HG03064 (cell line): ENCODE measurements at regions not wholly inside any gene's neighbourhood (a gene's known extent, or its start where the extent isn't known, plus 50 kb on each side); places are given as distances from the start of the nearest gene placed in this dataset.
"Not testable (repeated sequence)": the region's sequence is repeated elsewhere in the genome, so short reads cannot be mapped to it uniquely, and the experiment has no call there.

ENCODE experiments used
- ATAC-seq: cut with Tn5 transposase; IDR thresholded peaks from one replicate; pipeline ENCODE4 v1.9.1; 2021; ENCODE audit warnings: low read depth; ENCODE audit not compliant: unreplicated experiment

DNA sequence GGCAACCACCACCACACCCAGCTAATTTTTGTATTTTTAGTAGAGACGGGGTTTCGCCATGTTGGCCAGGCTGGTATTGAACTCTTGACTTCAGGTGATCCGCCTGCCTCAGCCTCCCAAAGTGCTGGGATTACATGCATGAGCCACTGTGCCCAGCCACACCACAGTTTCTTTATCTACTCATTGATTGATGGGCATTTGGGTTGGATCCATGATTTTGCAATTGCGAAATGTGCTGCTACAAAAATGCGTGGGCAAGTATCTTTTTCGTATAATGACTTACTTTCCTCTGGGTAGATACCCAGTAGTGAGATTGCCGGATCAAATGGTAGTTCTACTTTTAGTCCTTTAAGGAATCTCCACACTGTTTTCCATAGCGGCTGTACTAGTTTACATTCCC is 204.7 kb downstream of the ALDH8A1 start:
- ATAC-seq = not testable (repeated sequence)

DNA sequence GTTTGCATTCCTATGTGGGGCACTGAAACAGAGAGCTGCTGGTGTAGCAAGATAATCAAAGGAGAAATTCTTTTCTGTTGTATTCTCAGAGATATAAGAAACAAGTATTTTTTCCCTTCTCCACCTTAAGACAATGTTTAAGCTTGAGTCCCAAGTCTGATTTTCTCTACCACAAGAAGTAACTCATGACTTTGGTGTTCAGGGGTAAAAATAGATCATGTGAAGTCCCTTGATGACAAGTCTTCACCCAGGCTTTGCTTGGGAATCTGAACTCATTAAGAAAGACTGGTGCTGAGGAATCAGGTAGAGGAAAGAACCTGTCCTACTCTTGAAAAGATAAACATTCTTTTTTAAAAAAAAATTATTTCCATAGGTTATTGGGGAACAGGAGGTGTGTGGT is 205.6 kb downstream of the ALDH8A1 start:
- no peak for ATAC-seq

DNA sequence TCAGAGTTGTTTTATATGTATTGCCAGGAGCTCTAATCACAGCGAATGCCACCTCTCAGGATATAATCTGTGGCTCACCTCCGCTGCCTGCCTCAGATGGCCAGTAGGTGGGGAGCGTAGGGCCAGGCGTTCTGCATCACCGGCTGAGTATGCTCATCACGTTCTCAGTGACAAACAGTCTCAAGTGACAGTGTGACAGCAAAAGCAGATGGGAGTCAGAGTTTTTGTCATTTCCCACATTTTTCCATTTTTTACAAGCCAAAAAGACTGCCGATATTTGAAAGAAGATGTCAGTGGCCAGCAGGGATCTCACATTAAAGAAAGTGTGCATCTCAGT is 208.7 kb downstream of the ALDH8A1 start:
- no peak for ATAC-seq

DNA sequence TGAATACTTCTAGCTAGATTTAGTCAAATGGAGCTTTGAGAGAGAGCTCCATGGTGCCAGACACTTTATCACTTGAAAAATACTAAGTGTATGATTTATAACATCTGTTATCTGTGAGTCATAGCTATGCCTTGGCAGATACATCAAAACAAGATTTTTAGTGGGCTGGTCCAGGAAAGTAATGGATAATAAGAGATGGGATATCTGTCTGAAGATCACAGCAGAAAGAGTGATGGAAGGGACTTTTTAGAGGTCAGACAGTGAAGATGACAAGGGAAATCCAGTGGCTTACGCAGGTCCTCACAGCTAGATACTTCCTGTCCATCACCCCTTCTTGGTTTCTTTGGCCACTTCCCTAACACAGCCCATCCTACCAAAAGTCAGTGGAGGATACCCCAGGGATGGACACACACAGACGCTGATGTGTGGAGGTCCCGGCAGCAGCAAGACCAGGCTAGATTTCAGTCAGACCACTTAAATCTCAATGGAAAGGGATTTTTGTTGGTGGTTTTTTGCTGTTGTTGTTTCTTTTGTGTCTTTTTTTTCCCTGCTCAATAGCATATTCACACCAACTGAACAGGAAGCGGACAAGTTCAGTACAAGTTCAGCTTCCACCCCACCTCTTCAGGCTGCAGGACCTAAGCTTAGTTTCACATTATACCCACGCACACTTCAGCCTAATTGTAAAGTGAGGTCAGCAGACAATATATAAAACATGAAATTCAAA is 209.3 kb downstream of the ALDH8A1 start:
- no peak for ATAC-seq

DNA sequence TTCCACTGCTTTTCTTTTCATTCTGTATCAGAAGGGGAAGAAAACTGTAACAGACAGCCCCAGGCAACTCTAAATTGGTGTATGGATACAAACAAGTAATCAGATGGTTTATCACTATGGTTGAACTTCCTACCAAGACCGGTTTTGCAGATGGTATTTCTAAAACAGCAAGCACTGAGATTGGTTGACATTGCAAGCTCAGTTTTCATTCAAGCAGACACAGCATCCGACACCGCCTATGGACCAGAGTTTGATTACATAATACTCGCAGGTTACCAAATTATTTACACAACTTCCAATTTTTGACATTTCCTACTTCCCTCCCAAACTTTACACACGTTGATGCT is 209.9 kb downstream of the ALDH8A1 start:
- no peak for ATAC-seq

DNA sequence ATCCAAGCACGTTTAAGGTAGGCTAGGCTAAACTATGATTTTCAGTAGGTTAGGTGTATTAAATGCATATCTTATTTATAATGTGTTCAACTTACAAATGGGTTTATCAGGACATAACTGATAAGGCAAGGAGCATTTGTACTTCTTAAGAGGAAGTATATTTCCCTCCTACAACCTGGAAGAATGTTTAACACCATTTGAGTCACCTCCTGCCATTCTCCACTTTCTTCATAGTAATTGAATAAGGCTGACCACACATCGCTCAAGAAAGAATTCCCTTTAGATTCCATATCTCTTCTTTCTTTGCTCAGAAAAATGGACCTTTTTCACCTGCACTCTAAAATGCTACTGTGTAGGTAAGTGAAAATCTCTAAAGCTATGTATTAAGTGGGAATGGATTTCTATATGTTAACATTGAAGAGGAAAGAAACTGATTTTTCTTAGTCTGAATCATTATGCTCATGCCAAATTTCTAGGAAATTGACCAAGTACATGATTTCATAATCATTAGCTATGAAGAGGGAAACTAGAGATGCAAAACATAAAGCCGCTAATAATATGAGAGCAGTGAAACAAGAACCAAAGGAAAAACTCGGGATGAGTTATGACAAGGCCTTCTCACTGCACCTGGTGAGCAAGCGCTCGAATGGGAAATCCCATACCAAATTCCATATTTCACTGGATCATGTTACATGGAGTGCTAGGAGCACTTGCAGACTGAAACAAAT is 210.4 kb downstream of the ALDH8A1 start:
- ATAC-seq = no peak

DNA sequence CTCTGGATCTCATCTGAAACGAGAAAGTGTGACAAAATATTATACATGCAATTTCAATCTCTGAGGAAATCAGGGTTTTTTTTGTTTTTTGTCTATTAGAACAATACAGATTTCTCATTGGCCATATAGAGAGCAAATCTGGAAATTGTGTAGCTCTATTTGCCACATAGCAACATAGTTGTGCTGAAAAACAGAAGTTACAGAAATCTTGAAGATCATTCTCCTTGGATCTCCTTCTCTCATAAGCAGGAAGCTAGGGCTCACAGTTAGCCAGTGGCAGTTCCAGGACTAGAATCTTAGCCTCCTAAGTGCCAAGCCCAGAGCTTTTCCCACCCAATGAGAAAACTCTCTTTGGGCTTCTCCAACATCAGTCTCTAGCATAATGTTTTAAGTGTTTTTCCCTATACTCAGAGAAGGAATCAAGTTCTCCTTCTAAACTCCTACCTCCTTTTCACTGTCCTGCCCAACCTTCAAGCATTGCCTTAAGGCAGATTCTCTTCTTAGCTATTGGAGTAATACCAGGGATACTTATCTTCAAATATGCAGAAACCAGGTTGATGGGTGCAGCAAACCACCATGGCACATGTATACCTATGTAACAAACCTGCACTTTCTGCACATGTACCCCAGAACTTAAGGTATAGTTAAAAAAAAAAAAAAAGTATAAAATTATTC is 211.6 kb downstream of the ALDH8A1 start:
- no peak for ATAC-seq

DNA sequence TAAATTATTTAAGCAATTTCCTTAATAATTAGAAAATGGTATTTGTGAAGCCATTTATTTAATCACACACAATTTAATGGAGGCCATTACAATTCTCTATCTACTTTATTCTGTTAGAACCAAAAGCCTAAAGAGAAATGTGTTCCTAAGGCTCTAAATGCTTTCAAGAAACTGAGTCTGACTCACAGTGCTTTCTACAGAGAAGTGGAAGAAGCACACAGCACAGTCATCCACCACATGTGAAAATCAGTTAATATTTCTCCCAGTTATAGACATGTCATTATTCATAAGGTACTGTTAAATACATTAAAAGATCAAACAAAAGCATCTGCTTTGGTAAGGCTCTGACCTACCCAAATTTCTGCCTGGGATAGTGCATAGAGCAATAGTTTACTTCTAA is 214.4 kb downstream of the ALDH8A1 start:
- no peak for ATAC-seq

DNA sequence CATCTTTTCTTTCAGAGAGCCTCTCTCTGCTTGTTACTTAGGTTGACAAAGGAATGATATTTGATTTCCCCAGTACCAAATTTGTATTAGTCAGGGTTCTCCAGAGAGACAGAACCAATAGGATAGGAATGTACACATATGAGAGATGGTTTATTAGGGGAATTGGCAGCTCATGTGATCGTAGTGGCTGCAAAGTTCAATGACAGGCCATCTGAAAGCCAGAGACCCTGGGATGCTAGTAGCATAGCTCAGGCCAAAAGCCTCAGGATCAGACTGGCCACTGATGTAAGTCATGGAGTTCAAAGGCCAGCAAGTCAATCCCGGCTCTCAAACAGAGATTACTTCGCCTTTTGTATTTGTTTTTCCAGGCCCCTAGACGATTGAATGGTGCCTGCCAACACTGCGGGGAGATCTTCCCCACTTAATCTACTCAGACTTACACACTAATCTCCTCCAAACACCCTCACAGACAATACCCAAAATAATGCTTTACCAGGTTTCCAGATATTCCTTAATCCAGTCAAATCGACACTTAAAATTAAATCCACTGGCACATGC is 215.5 kb downstream of the ALDH8A1 start:
- ATAC-seq = no peak

DNA sequence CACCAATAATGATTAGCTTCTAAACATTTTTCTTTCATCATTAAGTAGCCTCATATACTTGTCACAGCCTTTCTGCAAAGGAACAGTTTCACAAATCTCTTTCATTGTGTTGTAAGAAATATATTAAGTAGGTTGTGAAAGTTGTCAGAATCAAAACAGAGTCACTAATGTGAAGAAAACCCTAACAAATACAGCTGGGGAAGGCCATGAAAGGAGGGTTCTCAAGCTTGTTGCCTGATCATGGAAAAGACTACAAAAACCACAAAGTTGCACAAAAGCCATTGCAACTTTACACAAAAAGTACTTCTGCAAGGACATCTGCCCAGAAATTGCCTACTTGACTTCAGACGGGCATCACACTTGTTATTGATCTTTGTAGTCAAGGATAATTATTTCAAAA is 216.1 kb downstream of the ALDH8A1 start:
- no peak for ATAC-seq

DNA sequence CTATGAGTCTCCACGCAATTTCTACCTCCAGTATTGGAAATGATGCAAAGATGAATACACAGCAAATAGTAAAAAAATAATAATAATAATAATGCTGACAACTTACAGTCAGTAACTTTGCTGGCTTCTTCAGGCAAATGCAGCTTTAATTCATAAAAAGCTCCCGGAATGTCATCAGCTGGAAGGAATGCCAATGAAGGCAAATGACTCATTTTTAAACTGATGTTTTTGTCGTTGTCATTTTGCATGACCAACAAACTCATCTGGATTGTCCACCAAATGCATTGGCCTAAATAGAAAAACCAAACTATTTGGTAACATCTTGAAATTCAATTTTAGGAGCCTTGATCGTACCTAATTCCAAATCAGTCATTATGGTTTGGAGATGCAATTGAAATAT is 217.1 kb downstream of the ALDH8A1 start:
- no peak for ATAC-seq

DNA sequence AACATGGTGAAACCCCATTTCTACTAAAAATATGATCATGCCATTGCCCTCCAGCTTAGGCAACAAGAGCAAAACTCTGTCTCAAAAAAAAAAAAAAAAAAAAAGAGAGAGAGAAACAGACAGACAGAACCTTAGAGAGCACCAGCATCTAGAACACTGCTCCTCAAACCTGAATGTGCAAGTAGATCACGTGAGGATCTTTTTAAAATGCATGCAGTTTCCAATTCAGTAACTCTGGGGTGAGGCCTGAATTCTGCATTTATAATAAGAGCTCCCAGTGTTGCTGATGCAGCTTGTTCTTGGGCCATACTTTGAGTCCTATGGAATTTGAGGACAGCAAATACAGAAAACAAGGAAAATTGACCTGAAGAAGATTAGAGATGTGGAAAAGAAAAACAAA is 218.3 kb downstream of the ALDH8A1 start:
- ATAC-seq = no peak

DNA sequence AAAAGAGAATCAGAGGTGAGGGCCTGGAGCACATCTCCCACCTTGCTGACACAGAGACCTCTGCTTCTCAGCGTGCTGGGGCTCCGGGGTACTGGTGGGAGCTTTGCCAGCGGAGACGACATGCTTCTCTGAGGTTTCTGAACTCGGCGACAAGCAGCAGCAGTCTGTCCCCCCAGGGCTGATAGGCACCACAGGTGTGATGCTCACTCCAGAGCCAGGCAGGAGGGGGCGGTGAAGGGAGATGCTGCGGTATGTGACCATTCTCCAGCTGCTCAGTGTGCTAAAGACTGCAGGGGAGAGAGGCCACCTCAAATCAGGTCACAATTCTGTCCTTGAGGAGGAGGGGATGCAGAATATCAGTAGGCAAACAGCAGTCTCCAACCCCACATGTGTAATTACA is 219.9 kb downstream of the ALDH8A1 start:
- ATAC-seq = no peak

DNA sequence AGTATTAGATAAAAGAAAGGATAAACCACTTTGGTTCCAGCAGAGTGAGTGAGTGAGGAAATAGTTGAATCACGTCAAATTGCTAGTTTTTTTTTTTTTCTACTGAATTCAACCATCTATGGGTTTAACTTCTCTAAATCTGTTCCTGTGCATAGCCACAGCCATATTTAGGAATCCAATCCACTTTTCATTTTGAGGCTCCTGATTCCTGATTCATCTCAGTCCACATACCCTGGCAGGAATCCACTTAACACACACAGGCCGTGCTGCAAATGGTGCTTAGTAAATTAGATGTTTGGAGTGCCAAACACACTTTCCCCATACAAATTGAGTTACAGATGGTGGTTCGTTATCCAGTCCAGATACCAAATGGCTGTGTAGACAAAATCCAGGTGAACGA is 220.3 kb downstream of the ALDH8A1 start:
- ATAC-seq = no peak

DNA sequence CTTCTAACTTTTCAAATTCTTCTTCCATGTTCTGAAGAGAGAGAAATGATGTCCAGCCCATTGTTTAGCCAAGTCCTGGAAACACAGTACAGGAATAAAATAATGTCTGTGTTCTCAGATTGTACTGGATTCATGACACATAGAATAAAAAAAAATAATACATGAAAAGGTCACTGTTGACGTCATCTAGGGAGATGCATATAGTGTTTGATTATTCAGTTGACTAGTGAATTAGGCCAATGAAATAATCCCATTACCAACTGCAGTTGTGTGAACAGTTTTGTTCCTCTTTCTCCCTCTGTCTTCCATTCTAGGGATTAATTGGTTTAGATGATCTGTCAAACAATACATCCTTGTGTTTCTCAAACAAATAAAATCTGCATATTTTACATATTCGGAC is 222.8 kb downstream of the ALDH8A1 start:
- no peak for ATAC-seq

DNA sequence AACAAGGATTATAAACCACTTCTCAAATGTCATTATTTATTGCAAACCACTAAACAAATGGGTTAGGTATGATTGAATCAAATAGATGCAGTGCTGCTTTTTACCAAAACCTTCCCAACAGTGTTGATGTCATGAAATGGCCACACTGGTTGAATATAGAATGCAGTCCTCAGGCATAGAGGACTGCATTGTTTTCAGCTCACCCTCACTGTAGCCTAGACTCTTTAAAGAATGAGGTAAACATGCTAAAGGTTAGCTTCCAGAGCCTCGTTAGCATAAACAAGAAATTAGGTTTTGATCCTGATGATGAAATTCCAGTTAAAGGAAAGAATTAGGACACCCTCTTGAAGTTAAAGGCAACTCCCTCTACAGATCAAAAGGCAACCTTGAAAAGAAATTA is 224.3 kb downstream of the ALDH8A1 start:
- ATAC-seq = no peak

DNA sequence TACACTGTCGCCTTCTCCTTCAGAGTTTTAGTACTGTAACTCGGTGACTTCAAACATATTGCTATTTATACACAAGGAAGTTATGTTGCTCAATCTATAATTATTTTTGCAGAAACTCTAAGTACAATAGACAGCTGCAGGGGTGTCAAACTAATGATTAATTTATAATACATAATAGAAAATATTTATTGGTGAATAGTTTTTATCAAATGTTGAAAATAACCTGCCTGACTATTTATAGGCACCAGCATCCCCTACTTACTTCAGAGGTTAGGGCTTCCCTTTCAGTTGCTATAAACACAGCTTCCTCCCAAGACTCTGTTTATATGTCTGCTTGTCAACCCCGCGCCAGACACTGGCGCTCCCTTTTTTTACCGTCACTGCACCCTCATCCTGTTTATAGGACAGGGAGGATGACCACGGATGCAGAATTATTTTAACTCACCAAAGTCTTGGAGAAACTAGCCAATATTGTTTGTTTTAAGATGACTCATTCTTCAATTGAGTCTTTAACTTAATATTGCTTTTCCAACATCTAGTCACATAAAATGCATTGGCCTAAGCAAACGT is 225.0 kb downstream of the ALDH8A1 start:
- ATAC-seq = no peak

DNA sequence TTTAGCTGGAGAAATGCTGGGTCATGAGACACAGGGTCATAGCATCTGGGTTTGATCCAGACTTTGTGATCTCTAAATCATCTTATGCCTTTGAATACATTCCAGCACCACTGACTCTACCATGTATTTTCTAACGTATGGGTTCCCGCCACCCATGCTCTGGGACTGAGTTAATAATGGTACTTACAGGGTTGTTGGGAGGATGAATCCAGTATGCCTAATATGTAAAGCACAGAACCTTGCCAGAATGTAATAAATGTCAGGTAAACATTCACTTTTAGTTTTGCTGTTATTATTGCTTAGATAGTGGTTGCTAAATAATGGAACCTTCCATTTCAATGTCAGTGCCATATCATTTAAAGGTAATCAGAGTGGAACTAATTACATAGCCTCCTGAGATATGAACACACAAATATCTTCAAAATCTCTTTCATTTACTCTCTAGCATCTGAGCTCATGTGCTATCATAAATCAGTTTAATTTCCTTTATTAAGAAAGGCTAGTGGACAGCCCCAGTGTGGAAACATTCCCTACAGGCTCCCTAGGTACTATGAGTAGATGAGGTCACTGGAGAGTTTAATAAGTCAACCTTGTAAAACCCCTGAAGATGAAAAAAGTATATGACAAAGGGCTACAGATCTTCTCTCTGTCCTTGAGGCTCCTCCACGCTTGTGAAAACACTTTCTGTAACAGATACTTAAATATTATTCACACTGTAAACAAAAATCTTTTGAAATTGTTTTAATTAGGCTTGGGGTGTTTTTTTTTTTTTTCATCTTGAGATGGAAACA is 226.6 kb downstream of the ALDH8A1 start:
- no peak for ATAC-seq

DNA sequence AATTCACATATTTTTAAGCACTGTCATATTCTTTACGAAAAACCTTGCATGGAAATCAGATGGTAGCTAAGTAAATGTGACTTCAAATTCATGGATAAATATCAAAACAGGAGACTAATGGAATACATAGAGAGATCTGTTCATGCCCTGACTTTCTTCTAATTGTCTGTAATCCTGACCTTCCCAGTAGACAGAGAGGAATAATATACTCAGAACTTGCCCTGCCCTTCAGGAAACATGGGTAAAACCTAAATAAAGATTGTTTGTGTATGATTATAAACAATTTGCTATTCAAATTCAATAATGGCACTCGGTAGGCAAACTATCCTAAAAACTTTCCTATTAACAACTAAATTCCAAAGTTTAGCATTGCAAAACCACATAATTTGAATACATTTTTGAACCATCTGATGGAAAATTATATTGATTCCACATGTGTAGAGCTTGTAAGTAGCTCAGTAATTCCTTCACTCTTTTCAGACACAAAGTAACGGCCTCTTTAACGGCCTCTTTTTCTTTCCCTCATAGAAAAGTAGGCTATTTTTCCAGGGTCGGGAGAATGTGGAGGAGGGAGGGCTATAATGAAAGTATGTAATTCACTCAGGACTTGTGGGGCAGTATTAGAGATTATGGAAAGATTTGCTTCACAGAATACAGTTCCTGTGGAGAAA is 227.6 kb downstream of the ALDH8A1 start:
- ATAC-seq = no peak

DNA sequence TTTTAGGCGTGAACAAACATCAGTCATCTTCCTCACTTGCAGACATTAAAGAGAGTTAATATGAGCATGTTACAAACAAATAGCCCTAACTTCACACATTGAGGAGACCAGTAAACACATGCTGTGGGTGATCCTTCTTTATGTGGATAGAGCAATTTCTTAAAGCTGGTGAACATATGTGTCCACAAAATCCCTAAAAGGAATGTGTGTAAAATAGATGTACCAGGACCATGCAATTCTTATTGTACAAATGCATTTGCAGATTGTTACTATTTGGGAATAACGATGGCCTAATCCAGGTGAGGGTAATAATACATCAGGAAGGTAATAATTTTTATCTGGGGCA is 228.9 kb downstream of the ALDH8A1 start:
- ATAC-seq = no peak
